ENCODE measurements at regions not wholly inside any gene's neighbourhood (a gene's known extent, or its start where the extent isn't known, plus 50 kb on each side); places are given as distances from the start of the nearest gene placed in this dataset.
"Not testable (repeated sequence)": the region's sequence is repeated elsewhere in the genome, so short reads cannot be mapped to it uniquely, and the experiment has no call there.

DNA sequence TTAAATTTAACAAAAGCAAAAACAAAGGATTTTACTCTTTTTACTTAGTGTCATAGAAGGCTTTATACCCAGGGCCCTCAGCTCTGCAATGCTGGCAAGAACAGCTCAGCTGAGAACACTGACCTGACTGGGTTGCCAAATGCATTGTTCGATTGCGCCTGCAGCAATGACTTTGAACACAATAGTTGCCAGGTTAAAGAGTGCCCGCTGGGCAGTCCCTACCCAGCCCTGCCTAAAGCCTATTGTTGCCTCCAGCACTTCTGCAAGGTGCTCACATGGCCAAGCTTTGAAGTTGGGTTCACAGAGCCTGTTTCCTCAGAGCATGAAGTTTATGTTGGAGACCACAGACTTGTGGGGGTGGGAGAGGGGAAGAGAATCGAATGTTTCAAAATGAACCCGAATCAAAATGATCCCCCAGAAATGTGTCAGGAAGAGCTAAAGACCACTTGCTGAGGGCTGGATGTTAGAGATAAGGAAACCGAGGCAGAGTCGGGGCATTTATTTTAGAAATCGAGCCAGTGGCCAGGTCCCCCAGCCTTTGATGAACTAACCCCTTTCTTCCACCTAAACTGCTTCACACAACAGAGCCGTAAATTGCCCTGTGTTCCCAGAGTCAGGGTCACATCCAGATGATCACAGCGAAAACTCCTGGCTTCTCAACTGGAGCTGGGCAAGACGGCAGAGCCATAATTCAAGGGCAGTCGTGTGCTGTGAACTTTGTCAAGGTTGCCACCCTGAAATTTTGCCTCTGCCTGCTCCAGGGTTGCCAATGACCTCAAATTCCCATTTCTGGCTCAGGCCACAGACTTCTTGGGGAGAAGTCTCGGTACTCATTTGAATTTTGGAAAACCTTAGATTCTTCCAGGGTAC is 55.0 kb downstream of the FOXA2 start:
- DNase-seq (ENCODE audit: low spot score) = no peak

GRCh38 chr20:22526512-22527012 is 57.8 kb downstream of the FOXA2 start:
- DNase-seq (ENCODE audit: low spot score) = no peak

GRCh38 chr20:22525821-22526220 is 58.6 kb downstream of the FOXA2 start:
- no peak for DNase-seq (ENCODE audit: low spot score)

- DNase-seq (ENCODE audit: low spot score) = no peak
Measured at GRCh38 chr20:22525069-22525820, 59.1 kb downstream of the FOXA2 start.

- no peak for DNase-seq (ENCODE audit: low spot score)
Measured at GRCh38 chr20:22524393-22525015, 59.9 kb downstream of the FOXA2 start.

- DNase-seq (ENCODE audit: low spot score) = no peak
Measured at GRCh38 chr20:22523499-22524392, 60.6 kb downstream of the FOXA2 start.

GRCh38 chr20:22523128-22523498 is 61.3 kb downstream of the FOXA2 start:
- DNase-seq (ENCODE audit: low spot score) = no peak

GRCh38 chr20:22522701-22523100 is 61.7 kb downstream of the FOXA2 start:
- DNase-seq (ENCODE audit: low spot score) = no peak

DNA sequence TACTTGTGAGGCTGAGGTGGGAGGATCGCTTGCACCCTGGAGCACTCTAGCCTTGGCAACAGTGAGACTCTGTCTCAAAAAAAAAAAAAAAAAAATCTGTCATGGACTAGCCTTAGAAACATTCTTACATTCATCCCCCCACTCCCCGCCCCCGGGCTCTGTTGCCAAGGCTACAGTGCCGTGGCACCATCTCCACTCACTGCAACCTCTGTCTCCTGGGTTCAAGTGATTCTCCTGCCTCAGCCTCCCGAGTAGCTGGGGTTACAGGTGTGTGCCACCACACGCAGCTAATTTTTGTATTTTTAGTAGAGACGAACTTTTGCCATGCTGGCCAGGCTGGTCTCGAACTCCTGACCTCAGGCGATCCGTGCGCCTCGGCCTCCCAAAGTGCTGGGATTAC is 62.4 kb downstream of the FOXA2 start:
- DNase-seq (ENCODE audit: low spot score) = not testable (repeated sequence)

- DNase-seq (ENCODE audit: low spot score) = no peak
Measured at GRCh38 chr20:22520381-22520780, 64.0 kb downstream of the FOXA2 start.

- no peak for DNase-seq (ENCODE audit: low spot score)
Measured at GRCh38 chr20:22515264-22515663, 69.1 kb downstream of the FOXA2 start.

DNA sequence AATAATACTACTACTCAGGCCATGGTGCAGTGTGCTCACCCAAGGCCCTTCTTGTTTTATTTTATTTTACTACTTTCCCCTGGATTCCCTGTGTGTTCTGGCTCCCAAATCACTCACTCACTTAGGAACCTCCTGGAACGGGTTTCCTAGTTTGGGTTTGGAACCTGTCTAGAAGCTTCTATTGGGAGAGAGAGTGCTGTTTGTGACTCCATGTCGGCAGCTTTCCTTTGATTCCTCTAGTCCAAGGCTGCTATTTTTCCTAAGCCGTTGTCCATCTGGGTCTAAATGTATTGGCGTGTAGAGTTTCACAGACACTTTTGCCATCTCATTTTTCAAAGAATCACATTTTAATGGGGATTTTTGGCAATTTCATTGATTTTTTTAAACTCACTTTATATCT is 70.8 kb downstream of the FOXA2 start:
- DNase-seq (ENCODE audit: low spot score) = no peak

- DNase-seq (ENCODE audit: low spot score) = no peak
Measured at GRCh38 chr20:22512911-22513489, 71.4 kb downstream of the FOXA2 start.

GRCh38 chr20:22511943-22512910 is 72.1 kb downstream of the FOXA2 start:
- no peak for DNase-seq (ENCODE audit: low spot score)

DNA sequence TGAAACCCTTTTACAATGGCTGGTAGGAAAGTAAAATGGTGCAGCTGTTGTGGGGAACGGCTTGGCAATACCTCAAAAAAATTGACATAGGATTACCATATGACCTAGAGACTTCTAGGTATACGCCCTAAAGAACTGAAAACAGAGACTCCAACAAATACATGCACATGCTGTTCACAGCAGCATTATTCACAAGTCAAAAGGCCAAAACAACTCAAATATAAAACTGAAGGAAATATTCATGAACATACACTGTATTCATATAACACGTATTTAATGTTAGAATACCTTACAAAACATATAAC is 74.6 kb downstream of the FOXA2 start:
- no peak for DNase-seq (ENCODE audit: low spot score)

DNA sequence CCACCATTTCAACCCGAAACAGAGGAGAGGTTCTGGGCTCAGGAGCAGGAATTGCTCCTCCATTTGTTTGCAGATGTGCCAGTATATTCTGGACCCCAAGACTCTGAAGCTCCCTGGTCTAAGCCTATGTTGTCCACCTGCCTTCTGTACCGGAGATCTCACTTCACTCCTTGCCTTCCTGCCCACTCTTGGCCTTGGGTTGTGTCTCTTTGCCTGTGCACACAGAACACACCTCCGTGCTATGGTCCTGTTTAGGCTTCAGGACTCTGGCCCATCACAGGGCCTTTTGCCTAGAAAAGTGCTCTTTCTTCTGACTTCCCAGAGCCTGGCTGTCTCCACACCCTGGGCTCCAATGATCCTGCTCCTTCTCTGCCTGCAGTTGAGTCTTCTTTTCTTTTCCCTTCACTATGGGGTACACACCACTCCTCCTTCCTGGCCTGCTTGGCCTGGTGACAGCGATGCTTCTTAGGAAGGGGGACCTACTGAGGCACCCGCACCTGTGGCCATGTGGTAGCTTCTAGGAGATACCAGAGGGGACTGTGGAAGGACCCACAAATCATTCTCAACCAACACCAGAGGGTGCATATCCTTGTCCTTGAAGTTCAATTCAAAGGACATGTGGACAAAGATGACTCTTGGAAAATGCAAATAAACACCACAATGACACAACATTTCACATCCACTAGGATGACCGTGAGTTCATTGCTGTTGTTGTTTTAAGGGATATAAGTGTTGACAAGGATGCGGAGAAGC is 75.1 kb downstream of the FOXA2 start:
- no peak for DNase-seq (ENCODE audit: low spot score)

GRCh38 chr20:22508426-22508825 is 75.9 kb downstream of the FOXA2 start:
- DNase-seq (ENCODE audit: low spot score) = no peak

DNA sequence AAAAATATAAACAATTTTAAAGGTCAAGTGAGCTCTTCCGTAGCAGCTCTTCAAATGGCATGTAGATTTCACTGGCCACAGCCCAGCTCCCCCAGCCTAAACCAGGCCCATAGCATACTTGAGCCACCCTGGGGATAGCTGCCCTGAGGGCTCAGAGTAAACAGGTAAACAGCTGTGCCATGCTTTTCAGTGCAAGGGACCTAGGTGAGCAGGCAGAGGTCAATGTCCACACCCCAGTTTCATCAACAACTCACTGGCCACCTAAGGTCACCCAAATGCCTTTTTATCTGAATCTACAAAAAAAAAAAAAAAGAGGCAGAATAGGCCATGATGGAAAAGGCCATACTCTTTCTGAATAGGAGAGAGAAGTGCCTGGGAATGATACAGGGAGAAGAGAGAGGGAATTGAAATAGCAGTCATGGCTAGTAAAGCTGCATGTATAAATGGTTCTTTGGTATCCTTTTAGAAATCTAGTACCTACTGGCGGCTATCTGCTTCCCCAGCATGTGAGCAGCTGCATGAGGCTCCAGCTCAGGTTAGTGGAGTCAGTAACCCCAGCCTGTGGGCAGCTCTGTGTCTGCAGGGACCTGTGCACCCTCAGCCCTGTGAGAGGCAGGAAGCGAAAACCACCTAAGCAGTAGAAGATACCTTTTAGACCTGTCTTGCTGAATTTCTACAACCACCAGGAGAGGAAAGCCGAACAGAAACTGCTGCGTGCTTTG is 77.0 kb downstream of the FOXA2 start:
- DNase-seq (ENCODE audit: low spot score) = no peak

GRCh38 chr20:22506827-22507226 is 77.5 kb downstream of the FOXA2 start:
- no peak for DNase-seq (ENCODE audit: low spot score)
